SJSA1 (cell line): ENCODE measurements at regions not wholly inside any gene's neighbourhood (a gene's known extent, or its start where the extent isn't known, plus 50 kb on each side); places are given as distances from the start of the nearest gene placed in this dataset.
A peak's percentile ranks its signal among the peaks of the same experiment; 100 is the strongest.

ENCODE experiments used
- DNase-seq, 2 experiments: peaks; one replicate each; pipeline ENCODE4 v3.0.0-alpha.2; 2015 to 2020; ENCODE audit warnings: low spot score in 2 of 2, low read depth in 1 of 2
- H3K27ac ChIP-seq: fragments of 250-450 bp; sonication (Bioruptor Pico); 2 replicates; pipeline ENCODE4 v1.5.1; 2020; ENCODE audit warnings: mild to moderate bottlenecking, moderate library complexity
- H3K27me3 ChIP-seq: fragments of 250-450 bp; sonication (Bioruptor Pico); replicated peaks from 2 replicates; pipeline ENCODE4 v1.5.1; 2020; ENCODE audit warnings: mild to moderate bottlenecking, moderate library complexity
- H3K36me3 ChIP-seq: fragments of 250-450 bp; sonication (Bioruptor Pico); 2 replicates; pipeline ENCODE4 v1.5.1; 2020; ENCODE audit warnings: mild to moderate bottlenecking
- H3K4me1 ChIP-seq: fragments of 250-450 bp; sonication (Bioruptor Pico); replicated peaks from 2 replicates; pipeline ENCODE4 v1.6.1; 2021; ENCODE audit warnings: mild to moderate bottlenecking
- H3K4me3 ChIP-seq: fragments of 250-450 bp; sonication (Bioruptor Pico); 2 replicates; pipeline ENCODE4 v1.5.1; 2020; ENCODE audit warnings: mild to moderate bottlenecking
- H3K9me3 ChIP-seq: fragments of 250-450 bp; sonication (Bioruptor Pico); replicated peaks from 2 replicates; pipeline ENCODE4 v1.5.1; 2020; ENCODE audit warnings: mild to moderate bottlenecking

GRCh38 chr5:152144030-152144429 is 219.4 kb upstream of the GLRA1 start:
- no peak overlapping the region for H3K4me3 ChIP-seq
- peaks cover 8% of the 10 kb centered on the region; the same call in 1 of the 2 replicates for H3K27me3 ChIP-seq
- no peaks in the 10 kb centered on the region for H3K36me3 ChIP-seq
- no peaks in the 10 kb centered on the region for H3K4me1 ChIP-seq
- no peak overlapping the region for H3K27ac ChIP-seq
- no peaks in the 10 kb centered on the region for H3K9me3 ChIP-seq
- DNase-seq: no peak

GRCh38 chr5:152142840-152143469 is 218.3 kb upstream of the GLRA1 start:
- no peaks in the 10 kb centered on the region for H3K36me3 ChIP-seq

GRCh38 chr5:152140347-152140746 is 215.7 kb upstream of the GLRA1 start:
- Histone ChIP-seq H3K4me3 (no peak overlapping the region), H3K4me1 (no peaks in the 10 kb centered on the region), H3K27ac (no peak overlapping the region)

More at GRCh38 chr5:152142840-152143469, 218.3 kb upstream of the GLRA1 start:
- Histone ChIP-seq H3K27ac (no peak overlapping the region), H3K9me3 (no peaks in the 10 kb centered on the region), H3K4me1 (no peaks in the 10 kb centered on the region), H3K27me3 (peaks cover 8% of the 10 kb centered on the region; the same call in 1 of the 2 replicates), H3K4me3 (no peak overlapping the region)
- peak; percentile 41 to 67 for DNase-seq

GRCh38 chr5:152137063-152137462 is 212.4 kb upstream of the GLRA1 start:
- DNase-seq: no peak
- Histone ChIP-seq H3K27me3 (0 out of 2 replicates have a peak, but pooled peaks cover 2% of the 10 kb centered on the region), H3K4me3 (no peak overlapping the region), H3K36me3 (no peaks in the 10 kb centered on the region), H3K4me1 (no peaks in the 10 kb centered on the region), H3K9me3 (no peaks in the 10 kb centered on the region), H3K27ac (no peak overlapping the region)

More at GRCh38 chr5:152140347-152140746, 215.7 kb upstream of the GLRA1 start:
- H3K36me3 ChIP-seq: no peaks in the 10 kb centered on the region
- H3K27me3 ChIP-seq: no peaks in the 10 kb centered on the region
- H3K9me3 ChIP-seq: no peaks in the 10 kb centered on the region
- DNase-seq: no peak

- no peaks in the 10 kb centered on the region for H3K4me1 ChIP-seq
- no peaks in the 10 kb centered on the region for H3K9me3 ChIP-seq
- 0 out of 2 replicates have a peak, but pooled peaks cover 2% of the 10 kb centered on the region for H3K27me3 ChIP-seq
- no peak for DNase-seq
- no peak overlapping the region for H3K27ac ChIP-seq
- H3K4me3 ChIP-seq: no peak overlapping the region
- H3K36me3 ChIP-seq: no peaks in the 10 kb centered on the region
Measured at GRCh38 chr5:152136321-152136720, 211.7 kb upstream of the GLRA1 start.

- Histone ChIP-seq H3K27ac (no peak overlapping the region), H3K4me1 (no peaks in the 10 kb centered on the region), H3K27me3 (0 out of 2 replicates have a peak, but pooled peaks cover 2% of the 10 kb centered on the region), H3K9me3 (no peaks in the 10 kb centered on the region), H3K4me3 (no peak overlapping the region), H3K36me3 (no peaks in the 10 kb centered on the region)
- no peak for DNase-seq
Measured at GRCh38 chr5:152135827-152136226, 211.2 kb upstream of the GLRA1 start.

- Histone ChIP-seq H3K4me1 (no peaks in the 10 kb centered on the region), H3K27me3 (no peaks in the 10 kb centered on the region), H3K36me3 (no peaks in the 10 kb centered on the region), H3K9me3 (no peaks in the 10 kb centered on the region), H3K27ac (no peak overlapping the region), H3K4me3 (no peak overlapping the region)
- DNase-seq: no peak
Measured at GRCh38 chr5:152125661-152126205, 201.1 kb upstream of the GLRA1 start.

- H3K4me1 ChIP-seq: no peaks in the 10 kb centered on the region
- no peak for DNase-seq
- H3K36me3 ChIP-seq: no peaks in the 10 kb centered on the region
- no peak overlapping the region for H3K27ac ChIP-seq
- no peaks in the 10 kb centered on the region for H3K9me3 ChIP-seq
- no peak overlapping the region for H3K4me3 ChIP-seq
- H3K27me3 ChIP-seq: no peaks in the 10 kb centered on the region
Measured at GRCh38 chr5:152124409-152125041, 199.9 kb upstream of the GLRA1 start.

GRCh38 chr5:152118676-152119470 is 194.2 kb upstream of the GLRA1 start:
- Histone ChIP-seq H3K36me3 (no peaks in the 10 kb centered on the region), H3K27me3 (no peaks in the 10 kb centered on the region), H3K27ac (no peak overlapping the region), H3K4me1 (no peaks in the 10 kb centered on the region), H3K9me3 (no peaks in the 10 kb centered on the region), H3K4me3 (no peak overlapping the region)
- DNase-seq: no peak

GRCh38 chr5:152116934-152117333 is 192.3 kb upstream of the GLRA1 start:
- no peak for DNase-seq
- no peak overlapping the region for H3K27ac ChIP-seq
- no peaks in the 10 kb centered on the region for H3K9me3 ChIP-seq
- no peaks in the 10 kb centered on the region for H3K36me3 ChIP-seq
- H3K4me1 ChIP-seq: no peaks in the 10 kb centered on the region
- H3K4me3 ChIP-seq: no peak overlapping the region
- H3K27me3 ChIP-seq: no peaks in the 10 kb centered on the region

GRCh38 chr5:152113401-152113800 is 188.8 kb upstream of the GLRA1 start:
- Histone ChIP-seq H3K27me3 (no peaks in the 10 kb centered on the region), H3K36me3 (no peaks in the 10 kb centered on the region), H3K4me3 (no peak overlapping the region), H3K27ac (no peak overlapping the region), H3K9me3 (no peaks in the 10 kb centered on the region), H3K4me1 (no peaks in the 10 kb centered on the region)
- no peak for DNase-seq

- Histone ChIP-seq H3K36me3 (no peaks in the 10 kb centered on the region), H3K27ac (no peak overlapping the region), H3K4me1 (no peaks in the 10 kb centered on the region), H3K9me3 (no peaks in the 10 kb centered on the region), H3K4me3 (no peak overlapping the region), H3K27me3 (no peaks in the 10 kb centered on the region)
- DNase-seq: no peak
Measured at GRCh38 chr5:152107220-152107619, 182.6 kb upstream of the GLRA1 start.

- no peaks in the 10 kb centered on the region for H3K9me3 ChIP-seq
- H3K27ac ChIP-seq: no peak overlapping the region
- no peaks in the 10 kb centered on the region for H3K27me3 ChIP-seq
- DNase-seq: no peak
- H3K4me1 ChIP-seq: no peaks in the 10 kb centered on the region
- H3K4me3 ChIP-seq: no peak overlapping the region
- no peaks in the 10 kb centered on the region for H3K36me3 ChIP-seq
Measured at GRCh38 chr5:152106571-152106970, 181.9 kb upstream of the GLRA1 start.

GRCh38 chr5:152105085-152105484 is 180.4 kb upstream of the GLRA1 start:
- DNase-seq: no peak
- no peaks in the 10 kb centered on the region for H3K4me1 ChIP-seq

More at GRCh38 chr5:152105085-152105484, 180.4 kb upstream of the GLRA1 start:
- Histone ChIP-seq H3K9me3 (no peaks in the 10 kb centered on the region), H3K27me3 (no peaks in the 10 kb centered on the region), H3K36me3 (no peaks in the 10 kb centered on the region), H3K4me3 (no peak overlapping the region), H3K27ac (no peak overlapping the region)
